ENCODE measurements at regions not wholly inside any gene's neighbourhood (a gene's known extent, or its start where the extent isn't known, plus 50 kb on each side); places are given as distances from the start of the nearest gene placed in this dataset.

DNA sequence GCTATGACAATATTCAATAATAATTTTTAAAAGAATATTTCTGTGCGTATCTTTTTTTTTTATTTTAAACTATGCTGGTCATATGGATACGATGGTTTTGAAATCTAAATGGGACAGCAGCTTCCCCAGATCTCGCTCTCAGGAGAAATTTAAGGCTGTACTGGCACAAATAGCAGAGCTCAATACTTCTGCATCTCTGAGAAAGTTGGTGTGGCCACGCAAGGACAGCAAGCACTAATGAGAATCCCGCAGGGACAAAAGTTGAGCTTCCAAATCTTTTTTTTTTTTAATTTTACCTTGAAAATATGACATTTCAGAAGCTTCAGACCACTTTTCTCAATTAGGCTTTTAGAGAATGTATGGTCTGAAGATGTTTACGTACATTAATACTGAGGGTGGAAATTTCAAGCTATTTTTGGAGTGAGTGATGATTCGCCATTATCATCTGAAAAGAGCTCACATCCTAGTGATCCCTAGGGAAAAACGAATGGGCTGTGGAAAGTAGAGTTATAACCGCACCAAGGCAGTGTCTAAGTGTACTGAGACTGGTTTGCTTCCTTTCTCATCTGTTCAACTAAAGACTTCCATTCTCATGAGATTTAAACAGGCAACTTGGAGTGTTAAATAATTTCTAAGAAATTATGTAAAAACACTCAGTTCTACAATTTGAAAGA, 840.0 kb downstream of the C6orf118 start:
- POLR2A ChIA-PET, result no interaction called here
- no peak for TF ChIP-seq RAD21 (IDR thresholded peaks at IDR 0.05; ENCODE audit: low read depth)
- intact Hi-C loops (cut with micrococcal nuclease), result no loop called here
- RAD21 ChIA-PET (ENCODE audit: low non-redundant PET in 1 of 2, low total read pairs in 2 of 2, uncharacterized antibody in 2 of 2, unreplicated experiment in 2 of 2), result no interaction called here
- H3K36me3 ChIP-seq (ENCODE audit: control insufficient read depth in 1 of 2, insufficient read depth in 2 of 2, low read length in 2 of 2), result no peaks in the 10 kb centered on the region
- H3K79me2 ChIP-seq (ENCODE audit: insufficient read depth, low read length), result no peaks in the 10 kb centered on the region
- no peaks in the 10 kb centered on the region for H3K9me2 ChIP-seq (ENCODE audit: insufficient read depth)
- DNase-seq (ENCODE audit: low read depth, low spot score) (no peak), ATAC-seq (no peak)
- H3K9ac ChIP-seq (ENCODE audit: low read length), result no peak overlapping the region
- no peaks in the 10 kb centered on the region for H3K27me3 ChIP-seq (ENCODE audit: insufficient read depth, low read length)
- H2AFZ ChIP-seq (ENCODE audit: low read depth, low read length, poor library complexity, severe bottlenecking), result no peak overlapping the region
- CTCF ChIA-PET, result no interaction called here
- H3K4me2 ChIP-seq (ENCODE audit: low read length), result no peak overlapping the region
- no peak overlapping the region for H3K27ac ChIP-seq (ENCODE audit: low read depth, low read length)
- no TSS peak for BruUV-seq (replicated peaks)
- peaks cover 0 to 12% of the 10 kb centered on the region in 2 experiments; a peak in 1 of 4 replicates for H3K9me3 ChIP-seq (ENCODE audit: control insufficient read depth in 1 of 2, insufficient read depth in 1 of 2, low read depth in 1 of 2, low read length in 2 of 2)
- H3K4me3 ChIP-seq (replicated peaks in 1 of 2; ENCODE audit: low read depth in 1 of 2, low read length in 2 of 2), result no peak overlapping the region
- H4K20me1 ChIP-seq (ENCODE audit: insufficient read depth), result no peaks in the 10 kb centered on the region
- no peaks in the 10 kb centered on the region for H3K4me1 ChIP-seq (ENCODE audit: control insufficient read depth in 1 of 2, insufficient read depth in 2 of 2, low read length in 2 of 2)

DNA sequence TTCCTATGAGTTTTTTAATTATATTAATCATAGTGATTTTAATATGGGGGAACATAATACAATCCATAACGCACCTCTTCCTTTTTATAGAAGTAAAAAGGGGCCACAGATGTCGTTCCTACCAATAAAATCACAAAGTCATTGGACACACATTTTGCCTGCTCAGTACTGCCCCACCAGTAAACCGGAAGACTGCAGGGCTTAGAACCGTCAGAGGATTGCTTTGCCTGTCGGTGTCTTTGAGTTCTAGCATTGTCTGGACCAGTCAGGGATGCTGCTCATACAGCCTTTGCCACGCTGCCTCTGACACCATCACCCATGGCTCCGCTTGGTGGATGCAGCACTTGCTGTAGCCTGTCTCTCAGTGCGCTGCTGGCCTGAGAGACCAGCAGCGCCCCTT, 853.6 kb downstream of the C6orf118 start:
- H3K9ac ChIP-seq (ENCODE audit: low read length), result no peak overlapping the region
- H3K79me2 ChIP-seq (ENCODE audit: insufficient read depth, low read length), result no peaks in the 10 kb centered on the region
- H4K20me1 ChIP-seq (ENCODE audit: insufficient read depth), result no peaks in the 10 kb centered on the region
- no peak for ATAC-seq
- intact Hi-C loops (cut with micrococcal nuclease), result no loop called here
- TF ChIP-seq, protein P1, sequence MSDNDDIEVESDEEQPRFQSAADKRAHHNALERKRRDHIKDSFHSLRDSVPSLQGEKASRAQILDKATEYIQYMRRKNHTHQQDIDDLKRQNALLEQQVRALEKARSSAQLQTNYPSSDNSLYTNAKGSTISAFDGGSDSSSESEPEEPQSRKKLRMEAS (IDR thresholded peaks at IDR 0.05), result no peak
- TF ChIP-seq, protein P2, sequence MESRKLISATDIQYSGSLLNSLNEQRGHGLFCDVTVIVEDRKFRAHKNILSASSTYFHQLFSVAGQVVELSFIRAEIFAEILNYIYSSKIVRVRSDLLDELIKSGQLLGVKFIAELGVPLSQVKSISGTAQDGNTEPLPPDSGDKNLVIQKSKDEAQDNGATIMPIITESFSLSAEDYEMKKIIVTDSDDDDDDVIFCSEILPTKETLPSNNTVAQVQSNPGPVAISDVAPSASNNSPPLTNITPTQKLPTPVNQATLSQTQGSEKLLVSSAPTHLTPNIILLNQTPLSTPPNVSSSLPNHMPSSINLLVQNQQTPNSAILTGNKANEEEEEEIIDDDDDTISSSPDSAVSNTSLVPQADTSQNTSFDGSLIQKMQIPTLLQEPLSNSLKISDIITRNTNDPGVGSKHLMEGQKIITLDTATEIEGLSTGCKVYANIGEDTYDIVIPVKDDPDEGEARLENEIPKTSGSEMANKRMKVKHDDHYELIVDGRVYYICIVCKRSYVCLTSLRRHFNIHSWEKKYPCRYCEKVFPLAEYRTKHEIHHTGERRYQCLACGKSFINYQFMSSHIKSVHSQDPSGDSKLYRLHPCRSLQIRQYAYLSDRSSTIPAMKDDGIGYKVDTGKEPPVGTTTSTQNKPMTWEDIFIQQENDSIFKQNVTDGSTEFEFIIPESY (IDR thresholded peaks at IDR 0.05; ENCODE audit: extremely low read depth, insufficient replicate concordance, low read length), result no peak
- no peak for TF ChIP-seq ZFX (IDR thresholded peaks at IDR 0.05)
- no peak for TF ChIP-seq EZH2 (IDR thresholded peaks at IDR 0.05)
- TF ChIP-seq SIN3A (IDR thresholded peaks at IDR 0.05; ENCODE audit: low read depth), result no peak
- TF ChIP-seq, protein P3, sequence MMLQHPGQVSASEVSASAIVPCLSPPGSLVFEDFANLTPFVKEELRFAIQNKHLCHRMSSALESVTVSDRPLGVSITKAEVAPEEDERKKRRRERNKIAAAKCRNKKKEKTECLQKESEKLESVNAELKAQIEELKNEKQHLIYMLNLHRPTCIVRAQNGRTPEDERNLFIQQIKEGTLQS (IDR thresholded peaks at IDR 0.05), result no peak
- no peak for TF ChIP-seq SP1 (IDR thresholded peaks at IDR 0.05; ENCODE audit: low read depth)
- no peak for TF ChIP-seq EGR1 (IDR thresholded peaks at IDR 0.05; ENCODE audit: low read depth)
- no peak for TF ChIP-seq CBX3 (IDR thresholded peaks at IDR 0.05; ENCODE audit: low read depth)
- TF ChIP-seq FOSL1 (IDR thresholded peaks at IDR 0.05; ENCODE audit: low read depth), result no peak
- no peak for TF ChIP-seq EZH2phosphoT487 (IDR thresholded peaks at IDR 0.05; ENCODE audit: borderline replicate concordance)
- TF ChIP-seq TCF7L2 (IDR thresholded peaks at IDR 0.05; ENCODE audit: borderline replicate concordance, extremely low read depth, insufficient read depth, insufficient read length), result no peak
- no peak for TF ChIP-seq YY1 (IDR thresholded peaks at IDR 0.05; ENCODE audit: extremely low read depth, insufficient replicate concordance, low read depth, low read length)
- TF ChIP-seq ZNF274 (IDR thresholded peaks at IDR 0.05; ENCODE audit: low read depth, low read length), result no peak
- no peak for TF ChIP-seq RAD21 (IDR thresholded peaks at IDR 0.05; ENCODE audit: low read depth)
- TF ChIP-seq POLR2A (IDR thresholded peaks at IDR 0.05; ENCODE audit: borderline replicate concordance, extremely low read depth, insufficient read depth, insufficient read length), result no peak
- no peak for TF ChIP-seq JUND (IDR thresholded peaks at IDR 0.05)
- no peak overlapping the region for H2AFZ ChIP-seq (ENCODE audit: low read depth, low read length, poor library complexity, severe bottlenecking)
- BruUV-seq (replicated peaks), result no TSS peak
- RAD21 ChIA-PET (ENCODE audit: low non-redundant PET in 1 of 2, low total read pairs in 2 of 2, uncharacterized antibody in 2 of 2, unreplicated experiment in 2 of 2), result no interaction called here
- no peak overlapping the region for H3K4me3 ChIP-seq (replicated peaks in 1 of 2; ENCODE audit: low read depth in 1 of 2, low read length in 2 of 2)
- H3K27ac ChIP-seq (ENCODE audit: low read depth, low read length), result no peak overlapping the region
- POLR2A ChIA-PET, result no interaction called here
- H3K4me2 ChIP-seq (ENCODE audit: low read length), result no peak overlapping the region
- H3K9me3 ChIP-seq (ENCODE audit: control insufficient read depth in 1 of 2, insufficient read depth in 1 of 2, low read depth in 1 of 2, low read length in 2 of 2), result peaks cover 6 to 11% of the 10 kb centered on the region in 2 experiments; a peak in 2 of 4 replicates
- no peaks in the 10 kb centered on the region for H3K4me1 ChIP-seq (ENCODE audit: control insufficient read depth in 1 of 2, insufficient read depth in 2 of 2, low read length in 2 of 2)
- no peaks in the 10 kb centered on the region for H3K27me3 ChIP-seq (ENCODE audit: insufficient read depth, low read length)
- CTCF ChIA-PET, result no interaction called here
- DNase-seq (ENCODE audit: low read depth, low spot score), result no peak
- no peaks in the 10 kb centered on the region for H3K36me3 ChIP-seq (ENCODE audit: control insufficient read depth in 1 of 2, insufficient read depth in 2 of 2, low read length in 2 of 2)
- H3K9me2 ChIP-seq (ENCODE audit: insufficient read depth), result no peaks in the 10 kb centered on the region
